ENCODE measurements at regions not wholly inside any gene's neighbourhood (a gene's known extent, or its start where the extent isn't known, plus 50 kb on each side); places are given as distances from the start of the nearest gene placed in this dataset.

DNA sequence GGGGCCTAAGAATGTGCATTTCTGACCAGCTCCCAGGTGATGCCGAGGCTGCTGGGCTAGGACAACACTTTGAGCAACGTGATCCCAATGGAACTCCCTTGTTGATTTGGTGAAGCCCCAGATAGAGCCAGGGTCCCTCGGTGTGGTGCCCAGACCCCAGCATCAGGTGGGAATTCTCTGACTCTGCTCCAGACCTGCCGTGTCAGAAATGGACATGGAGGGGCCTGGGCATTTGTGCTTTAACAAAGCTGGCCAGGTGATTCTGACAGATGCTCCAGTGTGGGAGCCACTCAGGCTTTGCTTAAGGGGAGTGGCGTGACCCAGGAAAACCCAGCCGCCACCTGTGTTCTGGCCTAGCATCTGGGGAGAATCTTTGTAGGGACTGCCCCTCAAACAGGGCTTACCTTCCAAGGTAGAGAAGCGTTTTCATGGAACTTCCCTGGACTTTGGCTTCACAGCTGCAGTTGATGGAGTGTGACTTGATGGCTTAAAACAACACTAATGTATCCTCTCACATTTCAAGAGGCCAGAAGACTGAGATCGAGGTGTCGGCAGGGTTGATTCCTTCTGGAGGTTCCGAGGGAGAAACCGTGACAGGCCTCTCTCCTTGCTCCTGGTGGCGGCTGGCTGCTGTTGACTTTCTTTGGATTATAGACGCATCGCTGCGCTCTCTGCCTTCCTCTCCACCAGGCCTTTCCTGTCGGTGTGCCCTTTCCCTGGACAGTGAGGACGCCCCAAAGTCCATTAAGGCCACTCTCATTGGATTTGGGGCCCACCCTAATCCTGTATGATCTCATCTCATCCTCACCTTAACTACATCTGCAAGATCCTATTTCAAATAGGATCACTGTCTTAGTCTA is 57.0 kb upstream of the HDAC4 start:
- H3K9me3 Mint-ChIP-seq: peaks cover 17% of the 10 kb centered on the region
- H3K4me1 Mint-ChIP-seq: no peaks in the 10 kb centered on the region
- DNase-seq (no peak), ATAC-seq (no peak)
- peaks cover 9% of the 10 kb centered on the region for H3K27me3 Mint-ChIP-seq
- no peak overlapping the region for H3K27ac Mint-ChIP-seq
- peaks cover 4% of the 10 kb centered on the region for H3K36me3 Mint-ChIP-seq (ENCODE audit: low read depth)
- H3K4me3 Mint-ChIP-seq: no peak overlapping the region

- H3K36me3 Mint-ChIP-seq (ENCODE audit: low read depth): peaks cover 4% of the 10 kb centered on the region
- no peak overlapping the region for H3K4me3 Mint-ChIP-seq
- peaks cover 10% of the 10 kb centered on the region for H3K27me3 Mint-ChIP-seq
- DNase-seq (no peak), ATAC-seq (no peak)
- H3K9me3 Mint-ChIP-seq: peaks cover 18% of the 10 kb centered on the region
- no peaks in the 10 kb centered on the region for H3K4me1 Mint-ChIP-seq
- no peak overlapping the region for H3K27ac Mint-ChIP-seq
Observed at GRCh38 chr2:239456940-239457339, 56.1 kb upstream of the HDAC4 start.

DNA sequence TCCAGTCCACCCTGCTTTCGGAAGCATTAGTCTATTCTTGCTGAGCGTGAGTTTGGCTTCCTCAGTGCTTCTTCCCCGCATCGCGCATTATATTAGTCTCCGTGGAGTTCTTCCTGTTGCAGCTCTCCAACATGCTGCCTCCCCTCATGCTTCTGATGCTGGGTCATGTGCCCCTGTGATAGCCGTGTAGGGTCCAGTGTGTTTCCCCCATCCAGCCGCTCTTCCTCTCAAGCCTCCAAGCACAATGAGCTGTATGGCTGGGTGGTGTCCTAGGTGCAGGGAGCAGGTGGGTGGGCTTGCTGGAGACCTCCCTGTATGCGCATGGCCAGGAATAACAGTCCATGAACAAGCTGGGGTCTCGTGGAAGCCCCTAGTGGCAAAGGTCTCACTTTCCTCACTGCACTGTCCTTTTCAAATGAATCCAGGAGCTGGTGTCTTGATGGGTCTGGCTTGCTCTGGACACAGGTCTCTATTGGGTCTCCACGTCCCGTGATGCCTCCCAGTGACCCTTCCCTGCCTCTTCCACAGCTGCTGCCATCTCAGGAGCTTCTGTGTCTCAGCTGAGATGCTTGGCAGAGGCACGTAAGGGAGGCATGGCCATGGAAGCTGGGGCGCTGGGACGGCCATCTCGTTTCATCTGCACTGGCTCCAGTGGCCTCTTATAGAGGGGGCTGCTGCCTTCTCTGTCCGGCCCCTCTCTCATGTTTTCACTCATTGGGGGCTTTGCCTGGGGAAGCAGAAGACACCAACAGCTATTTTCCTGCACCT is 54.8 kb upstream of the HDAC4 start:
- H3K9me3 Mint-ChIP-seq: peaks cover 21% of the 10 kb centered on the region
- H3K27ac Mint-ChIP-seq: no peak overlapping the region
- no peak overlapping the region for H3K4me3 Mint-ChIP-seq
- no peaks in the 10 kb centered on the region for H3K4me1 Mint-ChIP-seq
- DNase-seq (no peak), ATAC-seq (no peak)
- H3K27me3 Mint-ChIP-seq: peaks cover 10% of the 10 kb centered on the region
- peaks cover 4% of the 10 kb centered on the region for H3K36me3 Mint-ChIP-seq (ENCODE audit: low read depth)

DNA sequence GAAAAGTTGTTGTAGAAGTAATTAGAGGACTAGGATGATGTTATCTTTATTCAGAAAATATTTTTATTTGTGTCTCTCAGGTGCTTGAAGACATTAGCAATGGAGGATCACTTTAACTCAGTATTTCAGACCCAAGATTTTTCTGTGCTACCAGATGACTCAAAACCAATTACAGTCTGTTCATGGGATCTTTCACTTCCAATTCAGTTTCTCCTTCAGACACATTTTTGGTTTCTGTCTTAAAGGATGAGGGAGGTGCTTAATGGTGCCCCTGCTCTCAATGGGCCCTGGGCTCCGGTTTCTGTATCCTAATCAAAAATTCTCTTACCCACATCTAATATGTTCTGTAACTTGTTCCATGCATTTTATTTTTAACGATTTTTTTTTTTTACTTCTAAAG is 53.7 kb upstream of the HDAC4 start:
- no peaks in the 10 kb centered on the region for H3K4me1 Mint-ChIP-seq
- H3K36me3 Mint-ChIP-seq (ENCODE audit: low read depth): peaks cover 4% of the 10 kb centered on the region
- DNase-seq (no peak), ATAC-seq (no peak)
- no peak overlapping the region for H3K27ac Mint-ChIP-seq
- H3K4me3 Mint-ChIP-seq: no peak overlapping the region
- H3K9me3 Mint-ChIP-seq: peaks cover 21% of the 10 kb centered on the region
- peaks cover 7% of the 10 kb centered on the region for H3K27me3 Mint-ChIP-seq

All from activated naive CD8-positive, alpha-beta T cell treated with anti-CD3 and anti-CD28 coated beads, Interleukin-2, amount 50 U/mL, for 24 hours (primary cell).